ENCODE measurements at regions not wholly inside any gene's neighbourhood (a gene's known extent, or its start where the extent isn't known, plus 50 kb on each side); places are given as distances from the start of the nearest gene placed in this dataset.

DNA sequence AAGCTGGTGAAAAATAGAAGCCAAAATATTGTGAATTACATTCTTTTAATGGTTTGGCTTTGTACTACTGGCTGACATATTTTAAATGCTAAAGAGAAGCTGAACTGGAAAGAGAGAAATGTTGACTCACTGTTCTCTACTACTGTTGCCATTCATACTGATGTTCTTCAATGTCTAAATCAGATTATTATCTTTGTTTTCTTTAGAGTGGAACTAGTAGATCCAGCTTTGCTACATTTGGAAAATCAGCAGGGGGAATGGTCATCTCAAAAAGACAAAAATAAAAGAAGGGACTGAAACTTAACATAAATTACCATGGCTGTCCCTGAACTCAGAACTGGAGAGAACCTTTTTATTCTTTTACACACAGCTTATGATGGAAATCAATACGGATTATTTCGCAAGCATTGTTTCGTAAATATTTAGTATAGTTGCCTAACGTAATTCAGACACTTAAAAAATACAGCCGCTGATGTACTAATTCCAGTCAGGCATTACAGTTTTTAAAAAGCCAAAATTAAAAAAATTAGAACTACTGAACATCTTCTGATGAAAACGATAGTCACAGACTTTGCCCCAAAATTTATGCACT, 76.3 kb upstream of the OTX2 start:
- H3K4me3 Mint-ChIP-seq = no peak overlapping the region
- H3K4me1 Mint-ChIP-seq = peaks cover 49% of the 10 kb centered on the region
- H3K27ac Mint-ChIP-seq = no peak overlapping the region
- ChIA-PET POLR2A (no interaction called here), CTCF (interaction anchor here (1.1 to 3.6 kb wide), 9 partner anchors 12 to 404 kb away, joined by 3 to 21 read pairs (median 4); no protein-coding TSS in a partner anchor)
- H3K36me3 Mint-ChIP-seq = no peaks in the 10 kb centered on the region
- H3K9me3 Mint-ChIP-seq = no peaks in the 10 kb centered on the region
- TF ChIP-seq ZNF671 (CRISPR knock-in tag; IDR thresholded peaks at IDR 0.05) = no peak
- DNase-seq (ENCODE audit: low spot score) (no peak), ATAC-seq (no peak)
- peaks cover 94% of the 10 kb centered on the region for H3K27me3 Mint-ChIP-seq (ENCODE audit: low read depth)

- DNase-seq (ENCODE audit: low spot score) = no peak
- peak; percentile 56 for TF ChIP-seq PRDM15 (CRISPR knock-in tag; IDR thresholded peaks at IDR 0.05)
- TF ChIP-seq ZBTB21 (CRISPR knock-in tag; IDR thresholded peaks at IDR 0.05; ENCODE audit: borderline replicate concordance) = no peak
- POLR2A ChIA-PET = no interaction called here
- Mint-ChIP-seq H3K4me3 (no peak overlapping the region), H3K9me3 (no peaks in the 10 kb centered on the region), H3K27me3 (ENCODE audit: low read depth) (peaks cover 94% of the 10 kb centered on the region), H3K27ac (no peak overlapping the region), H3K4me1 (peaks cover 50% of the 10 kb centered on the region), H3K36me3 (no peaks in the 10 kb centered on the region)
- CTCF ChIA-PET = interaction anchor here (0.7 to 3.6 kb wide), 11 partner anchors 10 to 227 kb away, joined by 3 to 21 read pairs (median 3); no protein-coding TSS in a partner anchor
- ATAC-seq = peak; percentile 49
Measured at GRCh38 chr14:56885825-56886224, 75.5 kb upstream of the OTX2 start.

DNA sequence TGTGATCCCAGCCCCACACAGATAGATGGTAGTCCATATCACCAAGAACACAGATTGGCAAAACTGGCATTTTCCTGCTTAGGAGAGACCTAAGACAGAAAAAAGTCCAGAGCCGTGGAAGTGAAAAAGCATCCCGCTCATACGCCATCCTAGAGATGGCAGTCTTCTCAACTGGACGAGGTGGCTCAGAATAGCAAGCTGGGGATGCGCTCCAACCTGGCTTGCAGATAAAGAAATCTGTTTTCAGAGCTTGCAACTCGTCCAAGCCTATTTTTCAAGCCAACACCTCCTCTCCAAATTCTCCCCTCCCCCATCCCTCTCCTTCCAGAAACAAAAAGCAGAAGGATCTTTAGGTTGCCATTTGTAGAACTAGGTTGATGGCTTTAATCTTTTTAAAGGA, 74.3 kb upstream of the OTX2 start:
- Mint-ChIP-seq H3K4me3 (no peak overlapping the region), H3K27ac (no peak overlapping the region), H3K27me3 (ENCODE audit: low read depth) (peaks cover 92% of the 10 kb centered on the region), H3K36me3 (no peaks in the 10 kb centered on the region), H3K4me1 (peaks cover 50% of the 10 kb centered on the region), H3K9me3 (no peaks in the 10 kb centered on the region)
- TF ChIP-seq, protein P1, sequence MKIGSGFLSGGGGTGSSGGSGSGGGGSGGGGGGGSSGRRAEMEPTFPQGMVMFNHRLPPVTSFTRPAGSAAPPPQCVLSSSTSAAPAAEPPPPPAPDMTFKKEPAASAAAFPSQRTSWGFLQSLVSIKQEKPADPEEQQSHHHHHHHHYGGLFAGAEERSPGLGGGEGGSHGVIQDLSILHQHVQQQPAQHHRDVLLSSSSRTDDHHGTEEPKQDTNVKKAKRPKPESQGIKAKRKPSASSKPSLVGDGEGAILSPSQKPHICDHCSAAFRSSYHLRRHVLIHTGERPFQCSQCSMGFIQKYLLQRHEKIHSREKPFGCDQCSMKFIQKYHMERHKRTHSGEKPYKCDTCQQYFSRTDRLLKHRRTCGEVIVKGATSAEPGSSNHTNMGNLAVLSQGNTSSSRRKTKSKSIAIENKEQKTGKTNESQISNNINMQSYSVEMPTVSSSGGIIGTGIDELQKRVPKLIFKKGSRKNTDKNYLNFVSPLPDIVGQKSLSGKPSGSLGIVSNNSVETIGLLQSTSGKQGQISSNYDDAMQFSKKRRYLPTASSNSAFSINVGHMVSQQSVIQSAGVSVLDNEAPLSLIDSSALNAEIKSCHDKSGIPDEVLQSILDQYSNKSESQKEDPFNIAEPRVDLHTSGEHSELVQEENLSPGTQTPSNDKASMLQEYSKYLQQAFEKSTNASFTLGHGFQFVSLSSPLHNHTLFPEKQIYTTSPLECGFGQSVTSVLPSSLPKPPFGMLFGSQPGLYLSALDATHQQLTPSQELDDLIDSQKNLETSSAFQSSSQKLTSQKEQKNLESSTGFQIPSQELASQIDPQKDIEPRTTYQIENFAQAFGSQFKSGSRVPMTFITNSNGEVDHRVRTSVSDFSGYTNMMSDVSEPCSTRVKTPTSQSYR (CRISPR knock-in tag; IDR thresholded peaks at IDR 0.05) = no peak
- TF ChIP-seq IRF2 (CRISPR knock-in tag; IDR thresholded peaks at IDR 0.05; ENCODE audit: borderline replicate concordance, low read depth) (no peak), E2F1 (CRISPR knock-in tag; IDR thresholded peaks at IDR 0.05) (no peak), ZNF232 (CRISPR knock-in tag; IDR thresholded peaks at IDR 0.05) (no peak), ZNF396 (CRISPR knock-in tag; IDR thresholded peaks at IDR 0.05; ENCODE audit: borderline replicate concordance) (no peak), ARID4B (CRISPR knock-in tag; IDR thresholded peaks at IDR 0.05; ENCODE audit: borderline replicate concordance) (no peak), ZMAT4 (CRISPR knock-in tag; IDR thresholded peaks at IDR 0.05) (no peak)
- TF ChIP-seq, protein P2, sequence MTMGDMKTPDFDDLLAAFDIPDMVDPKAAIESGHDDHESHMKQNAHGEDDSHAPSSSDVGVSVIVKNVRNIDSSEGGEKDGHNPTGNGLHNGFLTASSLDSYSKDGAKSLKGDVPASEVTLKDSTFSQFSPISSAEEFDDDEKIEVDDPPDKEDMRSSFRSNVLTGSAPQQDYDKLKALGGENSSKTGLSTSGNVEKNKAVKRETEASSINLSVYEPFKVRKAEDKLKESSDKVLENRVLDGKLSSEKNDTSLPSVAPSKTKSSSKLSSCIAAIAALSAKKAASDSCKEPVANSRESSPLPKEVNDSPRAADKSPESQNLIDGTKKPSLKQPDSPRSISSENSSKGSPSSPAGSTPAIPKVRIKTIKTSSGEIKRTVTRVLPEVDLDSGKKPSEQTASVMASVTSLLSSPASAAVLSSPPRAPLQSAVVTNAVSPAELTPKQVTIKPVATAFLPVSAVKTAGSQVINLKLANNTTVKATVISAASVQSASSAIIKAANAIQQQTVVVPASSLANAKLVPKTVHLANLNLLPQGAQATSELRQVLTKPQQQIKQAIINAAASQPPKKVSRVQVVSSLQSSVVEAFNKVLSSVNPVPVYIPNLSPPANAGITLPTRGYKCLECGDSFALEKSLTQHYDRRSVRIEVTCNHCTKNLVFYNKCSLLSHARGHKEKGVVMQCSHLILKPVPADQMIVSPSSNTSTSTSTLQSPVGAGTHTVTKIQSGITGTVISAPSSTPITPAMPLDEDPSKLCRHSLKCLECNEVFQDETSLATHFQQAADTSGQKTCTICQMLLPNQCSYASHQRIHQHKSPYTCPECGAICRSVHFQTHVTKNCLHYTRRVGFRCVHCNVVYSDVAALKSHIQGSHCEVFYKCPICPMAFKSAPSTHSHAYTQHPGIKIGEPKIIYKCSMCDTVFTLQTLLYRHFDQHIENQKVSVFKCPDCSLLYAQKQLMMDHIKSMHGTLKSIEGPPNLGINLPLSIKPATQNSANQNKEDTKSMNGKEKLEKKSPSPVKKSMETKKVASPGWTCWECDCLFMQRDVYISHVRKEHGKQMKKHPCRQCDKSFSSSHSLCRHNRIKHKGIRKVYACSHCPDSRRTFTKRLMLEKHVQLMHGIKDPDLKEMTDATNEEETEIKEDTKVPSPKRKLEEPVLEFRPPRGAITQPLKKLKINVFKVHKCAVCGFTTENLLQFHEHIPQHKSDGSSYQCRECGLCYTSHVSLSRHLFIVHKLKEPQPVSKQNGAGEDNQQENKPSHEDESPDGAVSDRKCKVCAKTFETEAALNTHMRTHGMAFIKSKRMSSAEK (CRISPR knock-in tag; IDR thresholded peaks at IDR 0.05; ENCODE audit: borderline replicate concordance) = no peak
- ATAC-seq = peak; percentile 29
- POLR2A ChIA-PET = interaction anchor here (0.6 to 1.1 kb wide), 2 partner anchors 79 to 147 kb away, joined by 4 to 6 read pairs; no protein-coding TSS in a partner anchor
- no peak for DNase-seq (ENCODE audit: low spot score)
- CTCF ChIA-PET = interaction anchor here (0.6 to 3.6 kb wide), 5 partner anchors 10 to 225 kb away, joined by 3 to 21 read pairs (median 3); no protein-coding TSS in a partner anchor

Data from WTC11 (cell line).